ENCODE measurements at regions not wholly inside any gene's neighbourhood (a gene's known extent, or its start where the extent isn't known, plus 50 kb on each side); places are given as distances from the start of the nearest gene placed in this dataset.

GRCh38 chrX:68922013-68922412, 93.2 kb downstream of the EFNB1 start:
- DNase-seq, result no peak

- DNase-seq, result peak; percentile 33
These were observed 91.7 kb downstream of the EFNB1 start for GRCh38 chrX:68920561-68920960.

GRCh38 chrX:68919707-68920106, 90.9 kb downstream of the EFNB1 start:
- no peak for DNase-seq

- no peak for DNase-seq
These were observed 89.4 kb downstream of the EFNB1 start for GRCh38 chrX:68918202-68918601.

- no peak for DNase-seq
These were observed 89.0 kb downstream of the EFNB1 start for GRCh38 chrX:68917799-68918198.

GRCh38 chrX:68916891-68917290, 88.1 kb downstream of the EFNB1 start:
- DNase-seq, result no peak

GRCh38 chrX:68915778-68916177, 87.0 kb downstream of the EFNB1 start:
- no peak for DNase-seq

GRCh38 chrX:68914479-68914946, 85.7 kb downstream of the EFNB1 start:
- no peak for DNase-seq

GRCh38 chrX:68913249-68913547, 84.4 kb downstream of the EFNB1 start:
- no peak for DNase-seq

- DNase-seq, result no peak
These were observed 83.3 kb downstream of the EFNB1 start for GRCh38 chrX:68912113-68912512.

GRCh38 chrX:68910731-68911428, 82.1 kb downstream of the EFNB1 start:
- DNase-seq, result no peak

- no peak for DNase-seq
These were observed 81.1 kb downstream of the EFNB1 start for GRCh38 chrX:68909945-68910344.

- DNase-seq, result no peak
These were observed 79.2 kb downstream of the EFNB1 start for GRCh38 chrX:68908071-68908470.

- DNase-seq, result no peak
These were observed 74.1 kb downstream of the EFNB1 start for GRCh38 chrX:68902706-68903504.

- no peak for DNase-seq
These were observed 72.7 kb downstream of the EFNB1 start for GRCh38 chrX:68901519-68901918.

- DNase-seq, result no peak
These were observed 69.8 kb downstream of the EFNB1 start for GRCh38 chrX:68898598-68898997.

- DNase-seq, result no peak
These were observed 68.5 kb downstream of the EFNB1 start for GRCh38 chrX:68897118-68897945.

GRCh38 chrX:68896581-68896980, 67.8 kb downstream of the EFNB1 start:
- DNase-seq, result no peak

- DNase-seq, result no peak
These were observed 67.0 kb downstream of the EFNB1 start for GRCh38 chrX:68895778-68896177.

GRCh38 chrX:68895341-68895755, 66.5 kb downstream of the EFNB1 start:
- peak; percentile 11 for DNase-seq

GRCh38 chrX:68894513-68895340, 65.9 kb downstream of the EFNB1 start:
- DNase-seq, result peak; percentile 71

GRCh38 chrX:68894142-68894512, 65.3 kb downstream of the EFNB1 start:
- DNase-seq, result no peak

Measured in skin of body (tissue), 1 donor.